ENCODE measurements at regions not wholly inside any gene's neighbourhood (a gene's known extent, or its start where the extent isn't known, plus 50 kb on each side); places are given as distances from the start of the nearest gene placed in this dataset.

DNA sequence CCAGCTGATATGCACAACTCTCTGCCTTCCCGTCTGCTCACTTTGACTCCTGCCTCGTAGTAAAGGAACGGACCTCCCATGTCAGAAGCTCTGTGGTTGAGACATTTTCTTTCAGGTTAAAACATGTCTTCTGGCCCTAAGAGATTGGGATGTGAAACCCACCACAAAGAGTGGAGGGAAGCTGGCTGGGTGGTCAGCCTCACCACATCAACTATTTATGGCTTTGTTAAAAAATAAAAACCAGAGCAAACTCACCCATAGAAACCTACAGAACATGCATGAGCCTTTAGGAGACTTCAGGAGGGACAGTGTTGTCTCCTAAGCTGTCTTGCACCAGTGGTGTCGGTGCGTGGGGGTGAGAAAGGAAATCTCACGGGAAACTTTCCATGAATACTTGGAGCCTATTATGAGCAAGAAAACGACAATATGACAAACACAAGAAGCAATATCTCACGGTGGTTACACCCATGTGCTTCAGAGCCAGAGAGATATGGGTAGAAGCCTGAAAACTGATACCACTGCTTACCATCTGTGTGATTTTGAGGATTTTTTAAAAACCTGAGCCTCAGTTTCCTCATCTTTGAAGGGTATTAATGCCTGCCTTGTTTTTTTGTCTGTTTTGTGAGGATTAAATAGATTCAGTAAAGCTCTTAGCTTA is 61.7 kb upstream of the XYLT1 start:
- in situ Hi-C loops (cut with MboI; ENCODE audit: low pct_unique_long_range_greater_than_20kb, low sequenced_read_pairs, unreplicated experiment), result no loop called here
- DNase-seq (ENCODE audit: low spot score), result peak; percentile 29
- TF ChIP-seq, protein P1, sequence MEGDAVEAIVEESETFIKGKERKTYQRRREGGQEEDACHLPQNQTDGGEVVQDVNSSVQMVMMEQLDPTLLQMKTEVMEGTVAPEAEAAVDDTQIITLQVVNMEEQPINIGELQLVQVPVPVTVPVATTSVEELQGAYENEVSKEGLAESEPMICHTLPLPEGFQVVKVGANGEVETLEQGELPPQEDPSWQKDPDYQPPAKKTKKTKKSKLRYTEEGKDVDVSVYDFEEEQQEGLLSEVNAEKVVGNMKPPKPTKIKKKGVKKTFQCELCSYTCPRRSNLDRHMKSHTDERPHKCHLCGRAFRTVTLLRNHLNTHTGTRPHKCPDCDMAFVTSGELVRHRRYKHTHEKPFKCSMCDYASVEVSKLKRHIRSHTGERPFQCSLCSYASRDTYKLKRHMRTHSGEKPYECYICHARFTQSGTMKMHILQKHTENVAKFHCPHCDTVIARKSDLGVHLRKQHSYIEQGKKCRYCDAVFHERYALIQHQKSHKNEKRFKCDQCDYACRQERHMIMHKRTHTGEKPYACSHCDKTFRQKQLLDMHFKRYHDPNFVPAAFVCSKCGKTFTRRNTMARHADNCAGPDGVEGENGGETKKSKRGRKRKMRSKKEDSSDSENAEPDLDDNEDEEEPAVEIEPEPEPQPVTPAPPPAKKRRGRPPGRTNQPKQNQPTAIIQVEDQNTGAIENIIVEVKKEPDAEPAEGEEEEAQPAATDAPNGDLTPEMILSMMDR (IDR thresholded peaks at IDR 0.05; ENCODE audit: extremely low read depth, insufficient read depth, missing control alignments), result no peak

DNA sequence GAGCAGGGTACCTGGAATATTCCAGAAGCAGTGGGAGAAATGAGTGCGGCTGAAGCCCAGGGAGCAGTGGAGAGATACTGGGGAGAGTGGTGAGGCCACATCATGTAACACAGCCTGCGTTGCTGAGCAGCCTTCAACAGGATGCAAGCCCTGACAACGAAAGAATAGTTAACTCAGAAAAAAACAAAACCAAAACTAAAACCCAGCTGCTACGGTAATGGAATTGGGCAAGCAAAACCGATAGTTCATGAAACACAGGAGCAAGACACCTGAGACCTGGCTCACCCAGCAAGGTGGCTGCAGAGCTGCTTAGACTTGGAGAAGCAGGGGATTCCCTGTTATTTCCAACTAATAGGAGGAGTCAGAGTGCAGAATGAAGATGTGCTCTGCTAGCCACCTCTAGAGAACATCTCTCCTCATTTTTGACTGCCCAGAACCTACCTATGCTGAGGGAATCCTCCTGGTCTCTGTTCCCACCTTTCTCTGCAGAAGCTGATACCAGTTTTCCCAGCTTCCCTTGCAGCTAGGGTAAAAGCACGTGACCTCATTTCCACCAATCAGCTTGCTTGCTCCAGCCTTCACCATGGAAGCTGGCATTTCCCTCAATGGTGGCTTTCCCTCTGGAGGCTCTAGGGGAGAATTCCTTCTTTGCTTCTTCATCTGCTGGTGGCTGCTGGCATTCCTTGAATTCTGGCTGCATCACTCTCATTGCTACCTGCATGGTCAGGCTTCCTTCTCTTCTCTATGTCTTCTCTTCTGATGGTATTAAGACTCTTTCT is 59.4 kb upstream of the XYLT1 start:
- DNase-seq (ENCODE audit: low spot score), result peak; percentile 52
- TF ChIP-seq, protein P1 (IDR thresholded peaks at IDR 0.05; ENCODE audit: extremely low read depth, insufficient read depth, missing control alignments), result no peak
- in situ Hi-C loops (cut with MboI; ENCODE audit: low pct_unique_long_range_greater_than_20kb, low sequenced_read_pairs, unreplicated experiment), result no loop called here

DNA sequence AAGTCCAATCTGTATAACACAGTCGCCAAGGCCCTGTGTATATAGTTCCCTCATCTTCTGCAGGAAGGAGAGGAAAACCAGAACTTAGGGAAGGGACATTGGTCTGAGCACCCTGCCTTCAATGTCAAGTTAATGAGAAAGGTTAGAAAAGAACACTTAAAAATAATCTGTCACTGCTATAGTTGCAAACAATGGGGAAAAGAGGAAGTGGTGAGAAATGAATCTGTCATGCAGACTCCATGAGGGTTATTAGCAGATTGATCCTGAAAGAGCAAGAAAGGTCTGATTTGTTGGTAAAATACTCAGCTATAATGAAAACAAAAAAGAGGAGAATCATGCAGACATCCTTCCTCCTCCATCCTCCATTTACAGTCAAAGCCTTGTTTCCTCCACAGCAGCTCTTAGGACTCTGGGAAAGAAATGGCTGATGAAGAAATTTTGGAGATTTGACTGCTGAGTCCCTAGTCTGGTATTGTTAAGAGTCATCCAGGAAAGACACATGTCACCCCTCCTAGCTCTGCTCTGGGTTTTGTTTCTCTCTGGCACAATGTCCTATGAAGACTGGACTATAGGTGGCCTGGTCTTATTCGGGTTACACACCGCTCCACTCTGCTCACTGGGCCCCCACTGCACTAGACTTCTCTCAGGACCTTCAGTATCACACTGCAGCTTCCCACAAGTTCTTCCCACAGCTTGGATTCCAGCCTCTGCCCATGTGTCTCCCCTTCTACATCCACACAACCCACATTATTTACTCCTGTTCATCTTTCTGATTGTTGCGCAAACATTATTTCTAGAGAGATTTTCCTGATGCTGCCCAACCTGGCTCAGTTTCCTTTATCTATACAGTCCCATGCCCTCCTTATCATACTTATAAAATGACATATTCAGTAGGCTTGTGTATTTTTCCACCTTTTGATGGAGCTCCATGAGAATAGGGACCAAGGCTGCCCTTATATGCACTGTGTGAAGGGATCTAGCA is 56.5 kb upstream of the XYLT1 start:
- DNase-seq (ENCODE audit: low spot score), result peak; percentile 34
- TF ChIP-seq, protein P1 (IDR thresholded peaks at IDR 0.05; ENCODE audit: extremely low read depth, insufficient read depth, missing control alignments), result no peak
- in situ Hi-C loops (cut with MboI; ENCODE audit: low pct_unique_long_range_greater_than_20kb, low sequenced_read_pairs, unreplicated experiment), result no loop called here

DNA sequence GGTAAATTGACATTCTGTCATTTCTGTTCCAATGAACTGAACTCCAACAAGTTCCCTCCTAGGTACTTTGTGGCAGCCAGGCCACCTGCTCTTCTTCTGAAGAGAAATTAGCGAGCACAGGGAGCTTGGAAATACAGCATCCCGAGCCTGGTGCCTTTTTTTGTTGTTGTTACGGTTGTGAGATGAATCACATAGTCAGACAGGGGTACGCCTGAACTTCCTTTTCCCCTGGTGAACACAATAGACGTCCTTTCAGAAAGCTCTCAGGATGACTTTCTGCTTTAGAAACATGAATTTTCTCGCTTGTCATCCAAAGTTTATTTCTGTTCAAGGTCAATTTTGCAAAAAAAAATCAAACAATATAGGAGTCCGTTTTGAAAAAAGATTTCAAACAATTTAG is 53.9 kb upstream of the XYLT1 start:
- in situ Hi-C loops (cut with MboI; ENCODE audit: low pct_unique_long_range_greater_than_20kb, low sequenced_read_pairs, unreplicated experiment), result no loop called here
- TF ChIP-seq, protein P1 (IDR thresholded peaks at IDR 0.05; ENCODE audit: extremely low read depth, insufficient read depth, missing control alignments), result no peak
- DNase-seq (ENCODE audit: low spot score), result no peak

DNA sequence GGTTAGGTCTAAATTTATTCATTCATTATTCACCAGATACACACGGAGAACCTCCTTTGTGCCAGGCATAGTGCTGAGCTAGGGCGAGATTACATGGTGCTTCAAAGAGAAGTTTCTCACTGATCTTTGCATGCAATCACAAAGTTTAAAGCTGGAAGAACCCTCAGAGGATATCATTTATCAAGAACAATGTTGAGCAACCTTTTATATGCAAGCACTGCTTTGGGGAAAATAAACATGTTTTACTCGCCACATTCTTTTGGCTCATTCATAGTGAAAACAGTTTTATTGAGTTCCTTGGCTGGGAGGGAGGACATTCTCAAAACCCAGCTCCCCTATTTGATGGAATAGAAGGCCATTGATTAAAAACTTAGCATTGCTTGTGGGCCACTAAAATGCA is 49.8 kb upstream of the XYLT1 start:
- DNase-seq (ENCODE audit: low spot score), result no peak
- TF ChIP-seq, protein P1 (IDR thresholded peaks at IDR 0.05; ENCODE audit: extremely low read depth, insufficient read depth, missing control alignments), result no peak
- in situ Hi-C loops (cut with MboI; ENCODE audit: low pct_unique_long_range_greater_than_20kb, low sequenced_read_pairs, unreplicated experiment), result no loop called here

Data from GM13977 (cell line).